HS-27A (cell line): ENCODE measurements at regions not wholly inside any gene's neighbourhood (a gene's known extent, or its start where the extent isn't known, plus 50 kb on each side); places are given as distances from the start of the nearest gene placed in this dataset.
"Not testable (repeated sequence)": the region's sequence is repeated elsewhere in the genome, so short reads cannot be mapped to it uniquely, and the experiment has no call there.

Source experiments
- DNase-seq: peaks from one replicate; pipeline ENCODE4 v3.0.0-alpha.2; 2012; ENCODE audit warnings: low read depth, missing footprints

GRCh38 chr15:79659691-79660090 lies 227.6 kb downstream of the MINAR1 start:
- no peak for DNase-seq

GRCh38 chr15:79661411-79661810 lies 229.3 kb downstream of the MINAR1 start:
- no peak for DNase-seq

GRCh38 chr15:79673416-79674123 lies 223.2 kb downstream of the MTHFS start:
- peak; percentile 60 for DNase-seq

- no peak for DNase-seq
These were observed 222.7 kb downstream of the MTHFS start for GRCh38 chr15:79674124-79674465.

GRCh38 chr15:79675982-79676381 lies 220.8 kb downstream of the MTHFS start:
- DNase-seq: no peak

- DNase-seq: no peak
These were observed 220.2 kb downstream of the MTHFS start for GRCh38 chr15:79676621-79677020.

- DNase-seq: no peak
These were observed 219.6 kb downstream of the MTHFS start for GRCh38 chr15:79677241-79677640.

GRCh38 chr15:79678032-79678701 lies 218.6 kb downstream of the MTHFS start:
- DNase-seq: no peak

- peak; percentile 56 for DNase-seq
These were observed 216.1 kb downstream of the MTHFS start for GRCh38 chr15:79680720-79681119.

GRCh38 chr15:79682285-79682684 lies 214.5 kb downstream of the MTHFS start:
- DNase-seq: peak; percentile 77

GRCh38 chr15:79682851-79683288 lies 213.9 kb downstream of the MTHFS start:
- DNase-seq: peak; percentile 63

- DNase-seq: no peak
These were observed 207.8 kb downstream of the MTHFS start for GRCh38 chr15:79689030-79689429.

GRCh38 chr15:79700951-79701480 lies 195.8 kb downstream of the MTHFS start:
- DNase-seq: no peak

- DNase-seq: no peak
These were observed 194.2 kb downstream of the MTHFS start for GRCh38 chr15:79702621-79703020.

- DNase-seq: no peak
These were observed 175.6 kb downstream of the MTHFS start for GRCh38 chr15:79721256-79721655.

GRCh38 chr15:79724312-79724711 lies 172.5 kb downstream of the MTHFS start:
- peak; percentile 26 for DNase-seq

GRCh38 chr15:79724804-79725203 lies 172.0 kb downstream of the MTHFS start:
- DNase-seq: no peak

- DNase-seq: no peak
These were observed 167.9 kb downstream of the MTHFS start for GRCh38 chr15:79728867-79729266.

- no peak for DNase-seq
These were observed 160.3 kb downstream of the MTHFS start for GRCh38 chr15:79736435-79737000.

GRCh38 chr15:79738143-79738542 lies 158.7 kb downstream of the MTHFS start:
- no peak for DNase-seq

GRCh38 chr15:79740561-79740960 lies 156.3 kb downstream of the MTHFS start:
- no peak for DNase-seq

- no peak for DNase-seq
These were observed 153.8 kb downstream of the MTHFS start for GRCh38 chr15:79743032-79743431.

GRCh38 chr15:79744485-79744884 lies 152.3 kb downstream of the MTHFS start:
- not testable (repeated sequence) for DNase-seq
